Loucy (cell line): ENCODE measurements at regions not wholly inside any gene's neighbourhood (a gene's known extent, or its start where the extent isn't known, plus 50 kb on each side); places are given as distances from the start of the nearest gene placed in this dataset.

Experiments
- H2AFZ ChIP-seq: fragments of 200-600 bp; sonication (generic); 2 replicates; pipeline ENCODE4 v1.6.0; 2016; ENCODE audit warnings: antibody characterized with exemption, mild to moderate bottlenecking, low read length, moderate library complexity
- H3F3A ChIP-seq: fragments of 200-600 bp; 2 replicates; pipeline ENCODE4 v1.6.0; 2016; ENCODE audit warnings: antibody characterized with exemption, low read depth, mild to moderate bottlenecking
- H3K27me3 ChIP-seq: fragments of 200-600 bp; sonication (generic); 2 replicates; pipeline ENCODE4 v1.6.1; 2014; ENCODE audit warnings: low read length, mild to moderate bottlenecking; ENCODE audit not compliant: insufficient read depth, poor library complexity, severe bottlenecking
- H3K36me3 ChIP-seq: fragments of 200-600 bp; sonication (generic); 2 replicates; pipeline ENCODE4 v1.6.1; 2016; ENCODE audit warnings: low read length; ENCODE audit not compliant: insufficient read depth
- H3K4me1 ChIP-seq: fragments of 200-600 bp; sonication (generic); 2 replicates; pipeline ENCODE4 v1.5.1; 2014; ENCODE audit warnings: low read length, mild to moderate bottlenecking; ENCODE audit not compliant: insufficient read depth, poor library complexity, severe bottlenecking
- H3K4me2 ChIP-seq: fragments of 200-600 bp; sonication (generic); 2 replicates; pipeline ENCODE4 v1.6.0; 2014; ENCODE audit warnings: antibody characterized with exemption, low read length, low read depth, mild to moderate bottlenecking; ENCODE audit not compliant: poor library complexity, severe bottlenecking
- H3K4me3 ChIP-seq: fragments of 200-600 bp; sonication (generic); 2 replicates; pipeline ENCODE4 v1.5.1; 2014; ENCODE audit warnings: low read length, mild to moderate bottlenecking, mixed read lengths; ENCODE audit not compliant: poor library complexity, severe bottlenecking
- H3K79me2 ChIP-seq: fragments of 200-600 bp; sonication (generic); 2 replicates; pipeline ENCODE4 v1.6.1; 2014; ENCODE audit warnings: low read length; ENCODE audit not compliant: insufficient read depth
- H3K9ac ChIP-seq: fragments of 200-600 bp; sonication (generic); 2 replicates; pipeline ENCODE4 v1.6.0; 2014; ENCODE audit warnings: mild to moderate bottlenecking, low read depth, low read length, moderate library complexity; ENCODE audit not compliant: poor library complexity, severe bottlenecking
- H3K9me2 ChIP-seq: fragments of 200-600 bp; sonication (generic); replicated peaks from 2 replicates; pipeline ENCODE4 v1.6.1; 2016; ENCODE audit warnings: low read depth, low read length, mixed read lengths
- H3K9me3 ChIP-seq: fragments of 200-600 bp; sonication (generic); 2 replicates; pipeline ENCODE4 v1.6.1; 2014; ENCODE audit warnings: mild to moderate bottlenecking, antibody characterized with exemption, low read length, low read depth; ENCODE audit not compliant: insufficient read depth
- H4K20me1 ChIP-seq: fragments of 200-600 bp; sonication (generic); 2 replicates; pipeline ENCODE4 v1.6.0; 2014; ENCODE audit warnings: antibody characterized with exemption, low read length, mild to moderate bottlenecking; ENCODE audit not compliant: insufficient read depth, poor library complexity, severe bottlenecking
- CTCF ChIP-seq: fragments of 200-600 bp; sonication (generic); conservative IDR thresholded peaks from 2 replicates; pipeline ENCODE4 v1.5.1; 2014; ENCODE audit warnings: mild to moderate bottlenecking, antibody characterized with exemption, low read length
- EZH2phosphoT487 ChIP-seq: fragments of 200-600 bp; IDR thresholded peaks from 2 replicates; pipeline ENCODE4 v1.6.1; 2018; ENCODE audit warnings: antibody characterized with exemption, mild to moderate bottlenecking, moderate library complexity, borderline replicate concordance

GRCh38 chr4:1499465-1499864 lies 93.2 kb upstream of the NKX1-1 start:
- Histone ChIP-seq H3K27me3 (no peaks in the 10 kb centered on the region), H3F3A (no peaks in the 10 kb centered on the region), H2AFZ (no peak overlapping the region), H4K20me1 (no peaks in the 10 kb centered on the region), H3K9ac (no peak overlapping the region), H3K79me2 (no peaks in the 10 kb centered on the region), H3K4me2 (no peak overlapping the region), H3K4me1 (no peaks in the 10 kb centered on the region), H3K4me3 (no peak overlapping the region), H3K36me3 (no peaks in the 10 kb centered on the region), H3K9me3 (peaks cover 6% of the 10 kb centered on the region; the same call in 1 of the 2 replicates), H3K9me2 (no peaks in the 10 kb centered on the region)
- TF ChIP-seq CTCF = no peak
- no peak for TF ChIP-seq EZH2phosphoT487

DNA sequence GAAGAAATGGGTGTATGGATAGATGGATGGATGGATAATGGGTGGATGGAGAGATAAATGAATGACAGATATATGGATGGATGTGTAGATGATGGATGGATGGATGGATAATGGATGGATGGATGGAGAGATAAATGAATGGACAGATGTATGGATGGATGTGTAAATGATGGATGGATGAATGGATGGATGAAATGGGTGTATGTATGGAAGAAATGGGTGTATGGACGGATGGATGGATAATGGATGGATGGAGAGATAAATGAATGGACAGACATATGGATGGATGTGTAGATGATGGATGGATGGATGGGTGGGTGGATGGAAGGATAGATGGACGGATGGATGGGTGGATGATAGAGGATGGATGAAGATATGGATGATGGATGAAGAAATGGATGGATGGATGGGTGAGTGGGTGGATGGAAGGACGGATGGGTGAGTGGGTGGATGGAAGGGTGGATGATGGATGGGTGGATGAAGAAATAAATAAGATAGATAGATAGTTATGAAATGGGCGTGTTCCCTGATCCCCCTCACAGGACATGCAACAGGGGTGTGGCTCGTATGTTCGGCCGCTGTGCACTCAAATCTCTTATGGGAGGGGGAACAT lies 91.1 kb upstream of the NKX1-1 start:
- no peaks in the 10 kb centered on the region for H4K20me1 ChIP-seq
- TF ChIP-seq CTCF (no peak), EZH2phosphoT487 (no peak)
- H3K9ac ChIP-seq = no peak overlapping the region
- H3K79me2 ChIP-seq = no peaks in the 10 kb centered on the region
- no peaks in the 10 kb centered on the region for H3K9me2 ChIP-seq
- H3K9me3 ChIP-seq = peaks cover 9% of the 10 kb centered on the region; the same call in 1 of the 2 replicates
- no peaks in the 10 kb centered on the region for H3K4me1 ChIP-seq
- H3K4me3 ChIP-seq = no peak overlapping the region
- no peak overlapping the region for H2AFZ ChIP-seq
- no peaks in the 10 kb centered on the region for H3K27me3 ChIP-seq
- H3K36me3 ChIP-seq = no peaks in the 10 kb centered on the region
- H3F3A ChIP-seq = no peaks in the 10 kb centered on the region
- H3K4me2 ChIP-seq = no peak overlapping the region

- H4K20me1 ChIP-seq = no peaks in the 10 kb centered on the region
- H3K4me2 ChIP-seq = no peak overlapping the region
- H3K36me3 ChIP-seq = no peaks in the 10 kb centered on the region
- no peaks in the 10 kb centered on the region for H3K79me2 ChIP-seq
- H3F3A ChIP-seq = no peaks in the 10 kb centered on the region
- no peaks in the 10 kb centered on the region for H3K9me2 ChIP-seq
- H2AFZ ChIP-seq = no peak overlapping the region
- peaks cover 10% of the 10 kb centered on the region; the same call in 1 of the 2 replicates for H3K9me3 ChIP-seq
- TF ChIP-seq CTCF (no peak), EZH2phosphoT487 (no peak)
- H3K4me3 ChIP-seq = no peak overlapping the region
- no peaks in the 10 kb centered on the region for H3K4me1 ChIP-seq
- no peaks in the 10 kb centered on the region for H3K27me3 ChIP-seq
- H3K9ac ChIP-seq = no peak overlapping the region
Observed at GRCh38 chr4:1496116-1496642, 89.9 kb upstream of the NKX1-1 start.
